HG03342 (cell line): ENCODE measurements at regions not wholly inside any gene's neighbourhood (a gene's known extent, or its start where the extent isn't known, plus 50 kb on each side); places are given as distances from the start of the nearest gene placed in this dataset.
"Not testable (repeated sequence)": the region's sequence is repeated elsewhere in the genome, so short reads cannot be mapped to it uniquely, and the experiment has no call there.

Experiments
- ATAC-seq: cut with Tn5 transposase; IDR thresholded peaks from one replicate; pipeline ENCODE4 v1.9.1; 2021; ENCODE audit warnings: mild to moderate bottlenecking, moderate library complexity; ENCODE audit not compliant: unreplicated experiment

GRCh38 chr2:125684256-125684655 lies 971.7 kb upstream of the GYPC start:
- ATAC-seq, result no peak

DNA sequence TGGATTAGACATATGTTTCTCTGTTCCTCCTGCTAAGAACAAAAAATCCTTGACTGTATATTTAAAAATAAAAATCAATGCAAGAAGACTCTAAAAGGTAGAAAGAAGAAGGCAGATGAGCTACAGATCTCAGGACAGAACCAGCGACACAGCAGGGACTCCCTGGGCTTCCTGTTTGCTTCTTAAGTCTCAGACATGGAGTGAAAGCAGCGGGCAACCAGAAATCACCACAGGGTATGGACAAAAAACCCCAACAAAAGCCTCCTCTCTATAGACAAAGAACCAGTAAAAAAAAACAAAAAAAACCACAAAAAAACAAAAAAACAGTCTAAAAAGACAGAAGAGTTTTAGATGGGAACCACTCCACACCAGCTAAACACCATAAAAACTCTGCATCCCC lies 971.0 kb upstream of the GYPC start:
- no peak for ATAC-seq

DNA sequence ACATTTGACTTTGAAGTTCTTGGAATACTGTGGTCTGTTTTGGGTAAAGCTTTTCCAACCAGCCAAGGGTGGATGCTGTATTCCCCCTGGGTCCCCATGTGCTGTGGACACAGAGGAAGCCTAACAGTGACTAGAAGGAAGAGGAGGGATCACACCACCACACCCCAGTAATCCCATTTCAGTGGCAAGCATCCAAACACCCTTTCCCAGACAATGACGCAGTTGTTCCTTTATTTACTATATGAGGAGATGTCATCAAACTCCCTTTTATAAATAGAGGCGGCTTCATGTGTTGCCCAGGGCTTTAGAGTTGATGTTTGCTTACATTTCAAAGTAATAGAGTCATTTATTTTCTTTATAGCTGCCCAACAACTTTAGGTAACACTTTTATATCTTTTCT lies 959.4 kb upstream of the GYPC start:
- no peak for ATAC-seq

DNA sequence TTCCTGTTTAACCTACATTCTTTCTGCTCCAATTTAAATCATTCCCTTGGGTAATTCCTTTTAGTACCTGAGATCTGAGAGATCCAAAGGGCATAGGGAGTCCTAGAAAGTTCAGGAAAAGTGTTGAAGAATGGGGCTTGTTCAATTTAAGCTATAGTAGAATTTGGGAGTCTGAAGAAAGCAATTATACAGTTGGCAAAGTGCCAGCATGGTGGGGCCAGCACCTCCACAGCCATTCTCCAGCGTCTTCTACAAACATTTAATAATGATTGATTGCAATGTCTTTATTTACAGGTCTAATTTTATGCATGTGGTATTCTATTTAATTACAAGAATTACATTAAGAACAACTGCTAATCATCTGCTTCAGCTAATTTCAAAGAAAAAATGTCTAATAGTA lies 957.7 kb upstream of the GYPC start:
- no peak for ATAC-seq

DNA sequence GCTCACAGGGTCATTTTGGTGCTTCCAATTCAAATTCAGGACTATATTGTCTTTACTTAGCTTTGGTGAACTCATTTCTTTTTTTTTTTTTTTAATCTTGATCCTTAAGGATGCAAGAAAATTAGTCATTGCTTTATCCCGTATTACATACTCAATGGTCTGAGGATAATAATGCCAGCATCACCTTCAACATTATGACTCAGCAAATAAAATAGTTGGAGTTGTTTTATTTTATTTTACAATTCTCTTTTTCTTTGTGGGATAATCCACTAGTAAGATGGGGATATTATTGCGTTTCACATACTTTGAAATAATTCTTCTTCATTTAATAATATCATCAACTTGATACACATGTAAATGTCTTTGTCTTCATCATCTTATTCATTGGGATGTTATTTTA lies 954.9 kb upstream of the GYPC start:
- no peak for ATAC-seq

DNA sequence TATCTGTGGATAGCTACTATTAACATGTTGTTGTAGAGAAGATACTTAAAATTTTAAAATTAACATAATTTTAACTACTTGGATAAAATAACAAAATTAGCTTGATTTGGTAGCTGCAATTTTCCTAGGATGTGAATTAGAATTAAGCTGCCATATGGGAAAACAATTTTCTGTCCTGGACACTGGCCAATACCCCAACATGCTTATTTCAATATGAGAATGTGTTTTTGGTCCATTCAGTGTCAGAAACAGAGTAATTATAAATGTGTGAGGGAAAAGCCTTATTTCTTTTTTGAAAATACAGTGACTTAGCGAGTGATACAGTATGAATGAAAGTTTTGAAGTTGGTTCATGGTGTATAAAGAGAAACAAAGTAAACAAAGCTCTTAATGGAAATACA lies 948.3 kb upstream of the GYPC start:
- ATAC-seq, result no peak

DNA sequence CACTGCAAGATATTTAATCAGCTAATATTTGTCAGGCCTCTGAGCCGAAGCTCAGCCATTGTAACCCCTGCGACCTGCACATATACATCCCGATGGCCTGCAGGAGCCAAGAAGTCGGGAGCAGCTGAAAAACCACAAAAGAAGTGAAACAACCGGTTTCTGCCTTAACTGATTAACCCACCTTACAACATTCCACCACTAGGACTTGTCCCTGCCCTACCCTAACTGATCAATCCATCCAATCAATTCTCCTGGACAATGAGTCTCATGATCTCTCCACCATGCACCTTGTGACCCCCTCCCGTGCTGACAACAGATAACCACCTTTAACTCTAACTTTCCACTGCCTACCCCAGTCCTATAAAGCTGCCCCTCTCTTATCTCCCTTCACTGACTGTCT lies 945.4 kb upstream of the GYPC start:
- no peak for ATAC-seq

GRCh38 chr2:125711075-125711474 lies 944.9 kb upstream of the GYPC start:
- ATAC-seq, result no peak

- ATAC-seq, result no peak
These were observed 942.4 kb upstream of the GYPC start for GRCh38 chr2:125713533-125713932.

DNA sequence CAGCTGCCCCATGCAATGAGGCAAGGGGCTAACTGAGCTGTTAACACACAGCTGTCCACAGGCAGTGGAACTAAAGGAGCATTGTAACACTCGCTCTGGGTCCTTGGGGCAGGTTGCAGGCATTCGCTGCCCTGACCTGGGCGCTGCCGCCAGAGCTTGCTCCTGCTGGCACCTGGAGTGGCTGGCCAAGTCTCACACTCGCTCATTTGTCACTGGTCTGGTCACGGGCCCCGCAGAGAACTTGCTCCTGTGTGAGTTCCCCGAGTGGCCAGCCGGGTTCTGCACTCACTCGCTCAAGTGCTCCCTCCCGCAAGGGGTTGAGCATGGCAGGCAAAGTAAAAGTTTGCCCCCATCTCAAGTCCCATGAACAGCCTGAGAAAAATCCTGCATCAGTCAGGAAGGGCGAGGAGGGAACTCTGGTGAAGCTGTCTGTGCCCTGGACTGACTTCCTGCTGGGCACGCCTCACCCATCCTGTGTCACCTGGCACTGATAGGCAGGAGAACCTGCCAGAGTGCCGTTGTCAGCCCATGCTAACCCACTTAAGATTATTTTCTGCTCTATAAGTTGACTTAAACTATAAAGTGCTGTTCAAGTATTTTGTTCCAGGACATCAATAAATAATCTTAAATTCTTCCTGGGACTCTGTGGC lies 934.8 kb upstream of the GYPC start:
- ATAC-seq, result no peak

- ATAC-seq, result no peak
These were observed 925.0 kb upstream of the GYPC start for GRCh38 chr2:125730921-125731320.

DNA sequence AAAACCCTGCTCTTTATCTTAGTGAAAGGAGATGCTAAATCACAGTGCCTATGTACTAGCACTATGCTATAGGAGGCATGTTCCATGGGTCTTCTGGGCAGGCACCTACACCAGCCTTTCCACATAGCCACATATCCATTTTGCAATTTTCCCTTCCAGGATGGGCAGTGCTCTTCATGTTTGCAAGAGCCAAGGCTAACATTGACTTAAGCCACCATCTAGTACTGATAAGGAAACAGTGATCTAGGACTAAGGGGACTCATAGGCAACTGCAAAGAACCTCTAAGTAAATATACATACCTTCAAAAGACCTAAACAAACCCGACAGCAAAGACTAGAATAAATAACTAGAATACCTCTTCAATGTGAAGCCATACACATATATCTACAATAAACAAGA lies 919.7 kb upstream of the GYPC start:
- ATAC-seq, result no peak

DNA sequence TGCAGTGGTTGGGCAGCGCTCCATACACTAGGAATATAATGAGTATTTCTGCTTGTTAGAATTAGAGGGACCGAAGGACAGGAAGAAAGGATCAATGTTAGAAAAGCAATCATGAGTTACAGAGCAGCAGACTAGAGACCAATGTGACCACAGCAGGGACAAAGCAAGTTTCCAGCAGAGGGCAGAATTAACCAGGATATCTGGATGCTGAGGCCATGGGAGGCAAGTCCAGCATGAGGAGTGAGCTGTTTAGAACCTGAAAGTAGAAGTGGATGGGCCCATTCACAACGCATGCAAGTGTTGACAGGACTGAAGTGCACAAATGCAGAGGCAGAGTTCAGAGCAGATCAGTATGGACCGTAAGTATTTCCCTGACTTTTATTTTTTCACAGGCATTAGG lies 910.4 kb upstream of the GYPC start:
- no peak for ATAC-seq

- no peak for ATAC-seq
These were observed 909.4 kb upstream of the GYPC start for GRCh38 chr2:125746321-125747164.

DNA sequence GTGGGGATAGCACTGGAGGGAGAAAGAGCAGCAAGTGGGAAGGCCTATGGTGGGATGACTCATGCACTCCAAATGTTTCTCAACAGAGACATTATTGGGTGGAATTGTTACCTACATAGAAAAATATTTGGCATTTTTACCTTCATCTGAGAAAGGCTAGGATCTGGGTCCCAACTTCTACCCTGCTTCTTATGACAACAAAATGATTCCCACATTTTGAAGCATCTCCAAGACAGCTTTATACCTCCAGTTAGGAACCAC lies 908.9 kb upstream of the GYPC start:
- no peak for ATAC-seq

DNA sequence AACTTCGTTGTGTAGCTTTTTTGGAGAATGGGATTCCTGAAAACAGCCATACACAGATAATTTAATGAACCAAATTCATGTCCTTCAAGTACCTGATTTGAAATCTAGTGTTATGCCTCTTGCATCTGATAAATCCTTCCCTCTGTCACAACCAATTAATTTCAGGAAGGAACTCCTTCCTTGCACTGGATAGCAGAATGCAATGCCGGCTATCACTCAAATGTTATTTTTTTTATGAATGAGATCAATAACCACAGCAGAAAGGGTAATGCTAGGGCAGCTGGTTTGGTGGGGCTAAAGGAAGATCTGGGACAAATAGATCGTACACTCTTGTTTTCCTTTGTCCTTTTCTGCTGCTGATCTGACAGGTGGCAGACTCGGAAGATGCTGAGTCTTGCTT lies 899.5 kb upstream of the GYPC start:
- no peak for ATAC-seq

- no peak for ATAC-seq
These were observed 859.2 kb upstream of the GYPC start for GRCh38 chr2:125796784-125797183.

DNA sequence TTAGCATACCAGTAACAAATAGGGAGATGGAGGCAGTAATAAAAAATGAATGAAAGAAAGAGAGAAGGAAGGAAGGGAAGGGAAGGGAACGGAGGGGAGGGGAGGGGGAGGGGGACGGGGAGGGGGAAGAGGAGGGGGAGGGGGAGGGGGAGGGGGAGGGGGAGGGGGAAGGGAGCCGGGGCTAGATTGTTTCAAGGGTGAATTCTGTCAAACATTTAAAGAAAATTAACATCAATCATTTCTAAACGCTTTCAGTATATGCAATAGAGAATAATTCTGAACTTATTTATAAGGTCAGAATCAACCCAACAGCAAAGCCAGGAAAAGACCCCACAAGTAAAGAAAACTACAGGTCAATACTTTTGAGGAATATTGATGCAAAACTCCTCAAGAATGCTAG lies 858.8 kb upstream of the GYPC start:
- no peak for ATAC-seq

DNA sequence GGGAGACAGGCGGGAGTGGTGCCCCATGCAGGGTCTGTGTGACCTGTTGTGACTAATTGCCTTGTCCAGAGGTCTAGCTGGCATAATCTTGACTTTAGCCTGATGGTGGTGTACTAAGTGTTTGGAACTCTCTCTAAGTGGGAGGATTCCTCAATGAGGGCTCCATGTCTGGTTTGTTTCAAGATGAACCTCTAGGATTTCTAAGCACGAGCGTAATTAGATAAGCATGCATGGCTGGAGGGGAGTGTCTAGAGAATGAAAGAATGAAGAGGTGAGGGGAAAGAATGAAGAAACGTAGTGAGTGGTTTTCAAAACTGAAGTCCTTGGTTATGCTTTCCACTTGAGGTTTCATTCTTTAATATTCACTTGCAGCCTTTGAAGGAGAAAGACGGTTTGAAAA lies 833.2 kb upstream of the GYPC start:
- no peak for ATAC-seq

GRCh38 chr2:125825781-125826180 lies 830.2 kb upstream of the GYPC start:
- not testable (repeated sequence) for ATAC-seq

- ATAC-seq, result no peak
These were observed 818.8 kb upstream of the GYPC start for GRCh38 chr2:125837128-125837527.

DNA sequence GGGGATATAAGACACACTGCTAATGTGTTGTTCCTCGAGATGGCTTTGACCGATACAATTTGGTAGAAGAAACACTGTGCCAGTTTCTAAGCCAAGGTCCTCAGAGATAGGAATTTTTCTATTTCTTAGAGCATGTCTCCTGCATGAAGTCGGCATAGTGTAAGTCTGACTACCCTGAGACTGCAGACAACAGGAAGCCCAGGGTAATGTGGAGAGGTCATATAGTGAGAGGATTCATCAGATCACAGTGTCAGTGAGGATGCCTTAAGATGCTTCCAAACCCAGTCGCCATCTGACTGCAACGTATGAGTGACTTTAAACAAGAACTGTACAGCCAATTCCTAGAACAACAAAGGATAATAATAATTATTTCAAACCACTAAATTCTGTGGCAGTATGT lies 818.3 kb upstream of the GYPC start:
- no peak for ATAC-seq

- no peak for ATAC-seq
These were observed 816.0 kb upstream of the GYPC start for GRCh38 chr2:125839945-125840344.
